Glomerular endothelial cell (primary cell): ENCODE measurements at regions not wholly inside any gene's neighbourhood (a gene's known extent, or its start where the extent isn't known, plus 50 kb on each side); places are given as distances from the start of the nearest gene placed in this dataset.

ENCODE experiments used
- DNase-seq: peaks from one replicate; pipeline ENCODE4 v3.0.0-alpha.2; 2011; ENCODE audit warnings: low read depth, low spot score; ENCODE audit errors: extremely low read depth

- no peak for DNase-seq
These were observed 305.6 kb upstream of the SEMA6D start for GRCh38 chr15:47411733-47412132.

- no peak for DNase-seq
These were observed 305.2 kb upstream of the SEMA6D start for GRCh38 chr15:47412136-47412535.

GRCh38 chr15:47412802-47413201 lies 304.5 kb upstream of the SEMA6D start:
- DNase-seq = no peak

- no peak for DNase-seq
These were observed 303.1 kb upstream of the SEMA6D start for GRCh38 chr15:47414207-47414606.

- peak; percentile 78 for DNase-seq
These were observed 301.8 kb upstream of the SEMA6D start for GRCh38 chr15:47415539-47415971.

- no peak for DNase-seq
These were observed 294.2 kb upstream of the SEMA6D start for GRCh38 chr15:47422881-47423665.

GRCh38 chr15:47427463-47427862 lies 289.8 kb upstream of the SEMA6D start:
- DNase-seq = no peak

GRCh38 chr15:47429376-47429775 lies 287.9 kb upstream of the SEMA6D start:
- no peak for DNase-seq

- no peak for DNase-seq
These were observed 285.8 kb upstream of the SEMA6D start for GRCh38 chr15:47431501-47431900.

GRCh38 chr15:47432826-47433225 lies 284.5 kb upstream of the SEMA6D start:
- DNase-seq = no peak

- DNase-seq = no peak
These were observed 282.7 kb upstream of the SEMA6D start for GRCh38 chr15:47434596-47434995.

- DNase-seq = no peak
These were observed 279.8 kb upstream of the SEMA6D start for GRCh38 chr15:47437491-47437890.

GRCh38 chr15:47439146-47440111 lies 277.9 kb upstream of the SEMA6D start:
- DNase-seq = peak; percentile 22

GRCh38 chr15:47442371-47442770 lies 274.9 kb upstream of the SEMA6D start:
- no peak for DNase-seq

GRCh38 chr15:47443839-47444238 lies 273.5 kb upstream of the SEMA6D start:
- DNase-seq = no peak

- no peak for DNase-seq
These were observed 271.4 kb upstream of the SEMA6D start for GRCh38 chr15:47445723-47446392.

GRCh38 chr15:47460795-47461573 lies 256.3 kb upstream of the SEMA6D start:
- no peak for DNase-seq

- DNase-seq = no peak
These were observed 255.6 kb upstream of the SEMA6D start for GRCh38 chr15:47461652-47462141.

- peak; percentile 72 for DNase-seq
These were observed 250.9 kb upstream of the SEMA6D start for GRCh38 chr15:47466357-47466756.

- no peak for DNase-seq
These were observed 246.3 kb upstream of the SEMA6D start for GRCh38 chr15:47470983-47471382.
